ENCODE measurements at regions not wholly inside any gene's neighbourhood (a gene's known extent, or its start where the extent isn't known, plus 50 kb on each side); places are given as distances from the start of the nearest gene placed in this dataset.
"Not testable (repeated sequence)": the region's sequence is repeated elsewhere in the genome, so short reads cannot be mapped to it uniquely, and the experiment has no call there.

GRCh38 chr1:144045751-144046546 lies 74.2 kb upstream of the FAM72C start:
- TF ChIP-seq CTCF (IDR thresholded peaks at IDR 0.05; ENCODE audit: insufficient read depth, missing control alignments): peak; percentile 3
- FAIRE-seq; DNase-seq (ENCODE audit: insufficient read length, low spot score): not testable (repeated sequence)

GRCh38 chr1:144042251-144042650 lies 70.5 kb upstream of the FAM72C start:
- DNase-seq (ENCODE audit: insufficient read length, low spot score); FAIRE-seq: not testable (repeated sequence)

GRCh38 chr1:144040293-144040692 lies 68.5 kb upstream of the FAM72C start:
- FAIRE-seq; DNase-seq (ENCODE audit: insufficient read length, low spot score): not testable (repeated sequence)

- not testable (repeated sequence) for FAIRE-seq
Measured at GRCh38 chr1:144034045-144034444, 62.3 kb upstream of the FAM72C start.

GRCh38 chr1:144031550-144031949 lies 59.8 kb upstream of the FAM72C start:
- not testable (repeated sequence) for FAIRE-seq; DNase-seq (ENCODE audit: insufficient read length, low spot score)

More at GRCh38 chr1:144034045-144034444, 62.3 kb upstream of the FAM72C start:
- DNase-seq (ENCODE audit: insufficient read length, low spot score): not testable (repeated sequence)

GRCh38 chr1:144026022-144026421 lies 54.2 kb upstream of the FAM72C start:
- FAIRE-seq; DNase-seq (ENCODE audit: insufficient read length, low spot score): not testable (repeated sequence)

- FAIRE-seq; DNase-seq (ENCODE audit: insufficient read length, low spot score): not testable (repeated sequence)
Measured at GRCh38 chr1:144021690-144022384, 50.1 kb upstream of the FAM72C start.
